Astrocyte of the cerebellum (primary cell): ENCODE measurements at regions not wholly inside any gene's neighbourhood (a gene's known extent, or its start where the extent isn't known, plus 50 kb on each side); places are given as distances from the start of the nearest gene placed in this dataset.
"Not testable (repeated sequence)": the region's sequence is repeated elsewhere in the genome, so short reads cannot be mapped to it uniquely, and the experiment has no call there.

Experiments
- DNase-seq: peaks from one replicate; pipeline ENCODE4 v3.0.0-alpha.2; 2011; ENCODE audit warnings: low read depth
- H3K4me3 ChIP-seq: 2 replicates; pipeline ENCODE4 v1.5.1; 2011; ENCODE audit warnings: mild to moderate bottlenecking, low read depth, low read length, moderate library complexity
- in situ Hi-C: cut with HindIII; loops from 2 replicates; pipeline ENCODE4 v1.10.0; 2017; ENCODE audit warnings: low sequenced_read_pairs
- TF ChIP-seq, protein P1 (sequence below): IDR thresholded peaks from 2 replicates; pipeline ENCODE4 v1.5.1; 2012; ENCODE audit warnings: low read length, low read depth, moderate library complexity, mild to moderate bottlenecking; ENCODE audit errors: missing control alignments

DNA sequence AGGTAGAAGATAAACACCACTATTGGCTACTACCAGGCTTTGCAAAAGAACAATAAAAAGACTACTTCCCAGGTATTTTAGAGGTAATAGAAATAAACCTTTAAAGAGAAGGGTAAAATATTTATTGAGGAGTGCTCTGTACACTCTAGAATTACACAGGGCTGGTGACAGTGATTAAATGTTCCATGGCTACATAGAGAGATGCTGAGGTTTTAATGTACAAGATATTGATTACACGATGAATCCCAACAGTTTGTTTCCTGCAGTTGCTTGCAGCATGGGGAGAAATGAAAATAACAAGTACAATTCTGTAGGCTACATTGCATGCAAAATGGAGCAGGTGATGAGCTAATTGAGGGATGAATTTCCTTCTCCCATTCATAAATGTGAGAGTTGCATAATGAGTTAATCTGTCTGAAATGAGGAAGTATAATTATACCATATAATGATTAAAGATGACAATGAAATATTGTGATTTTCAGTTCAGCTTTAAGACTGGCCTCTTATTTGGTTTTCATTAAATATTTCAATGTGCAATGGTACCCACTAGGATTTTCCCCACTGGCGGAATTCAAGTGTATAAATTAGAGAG lies 266.1 kb downstream of the SOCS6 start:
- no peak for DNase-seq
- TF ChIP-seq, protein P1, sequence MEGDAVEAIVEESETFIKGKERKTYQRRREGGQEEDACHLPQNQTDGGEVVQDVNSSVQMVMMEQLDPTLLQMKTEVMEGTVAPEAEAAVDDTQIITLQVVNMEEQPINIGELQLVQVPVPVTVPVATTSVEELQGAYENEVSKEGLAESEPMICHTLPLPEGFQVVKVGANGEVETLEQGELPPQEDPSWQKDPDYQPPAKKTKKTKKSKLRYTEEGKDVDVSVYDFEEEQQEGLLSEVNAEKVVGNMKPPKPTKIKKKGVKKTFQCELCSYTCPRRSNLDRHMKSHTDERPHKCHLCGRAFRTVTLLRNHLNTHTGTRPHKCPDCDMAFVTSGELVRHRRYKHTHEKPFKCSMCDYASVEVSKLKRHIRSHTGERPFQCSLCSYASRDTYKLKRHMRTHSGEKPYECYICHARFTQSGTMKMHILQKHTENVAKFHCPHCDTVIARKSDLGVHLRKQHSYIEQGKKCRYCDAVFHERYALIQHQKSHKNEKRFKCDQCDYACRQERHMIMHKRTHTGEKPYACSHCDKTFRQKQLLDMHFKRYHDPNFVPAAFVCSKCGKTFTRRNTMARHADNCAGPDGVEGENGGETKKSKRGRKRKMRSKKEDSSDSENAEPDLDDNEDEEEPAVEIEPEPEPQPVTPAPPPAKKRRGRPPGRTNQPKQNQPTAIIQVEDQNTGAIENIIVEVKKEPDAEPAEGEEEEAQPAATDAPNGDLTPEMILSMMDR: no peak
- in situ Hi-C loops: no loop called here
- H3K4me3 ChIP-seq: no peak overlapping the region

DNA sequence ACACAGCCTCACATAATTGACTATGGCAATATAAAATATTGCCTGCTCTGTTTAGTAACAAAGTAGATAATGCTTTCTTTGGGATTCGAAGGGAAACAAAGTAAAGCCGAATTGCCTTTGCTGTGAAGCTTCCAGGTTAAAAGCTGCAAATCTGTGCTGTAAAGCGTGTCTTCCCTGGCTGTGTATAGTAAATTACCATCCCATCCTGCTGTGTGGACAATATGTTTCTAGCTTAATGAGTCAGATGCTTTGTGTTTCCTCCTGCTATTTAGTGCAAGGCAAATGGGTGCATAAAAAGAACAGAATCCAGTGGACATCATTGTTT lies 265.1 kb downstream of the SOCS6 start:
- no peak overlapping the region for H3K4me3 ChIP-seq
- TF ChIP-seq, protein P1: no peak
- in situ Hi-C loops: no loop called here
- no peak for DNase-seq

DNA sequence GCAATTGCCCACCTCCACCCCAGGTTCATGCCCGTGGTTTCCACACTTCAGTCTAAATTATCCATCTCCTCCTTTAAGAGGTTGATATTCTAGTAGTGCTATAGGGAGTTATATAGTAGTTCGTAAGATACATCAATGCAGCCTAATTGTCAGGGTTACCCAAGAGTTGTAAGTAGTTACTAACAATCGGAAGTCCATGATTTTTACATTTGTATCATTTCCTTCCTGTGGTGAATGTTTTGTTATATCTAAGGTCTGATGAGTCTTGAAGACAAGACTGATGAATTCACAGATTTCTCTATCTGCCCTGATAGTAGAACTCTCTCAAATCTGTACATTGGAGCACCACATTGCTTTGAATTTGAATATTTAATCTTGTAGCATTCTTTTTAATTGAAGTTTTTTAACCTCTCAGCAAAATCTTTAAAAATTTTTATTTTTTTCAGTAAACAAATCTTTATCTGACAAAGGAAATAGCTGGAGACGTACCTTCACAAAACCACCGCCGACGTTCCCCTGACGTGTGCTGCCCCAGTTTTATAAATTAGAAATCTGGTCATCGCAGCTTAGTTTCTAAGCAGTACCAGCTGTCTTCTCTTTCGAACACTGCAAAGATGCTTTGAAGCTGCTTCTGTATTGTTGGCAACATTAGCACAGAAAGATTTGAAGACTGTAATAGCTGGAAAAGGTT lies 264.5 kb downstream of the SOCS6 start:
- H3K4me3 ChIP-seq: no peak overlapping the region
- TF ChIP-seq, protein P1: no peak
- in situ Hi-C loops: no loop called here
- DNase-seq: no peak

DNA sequence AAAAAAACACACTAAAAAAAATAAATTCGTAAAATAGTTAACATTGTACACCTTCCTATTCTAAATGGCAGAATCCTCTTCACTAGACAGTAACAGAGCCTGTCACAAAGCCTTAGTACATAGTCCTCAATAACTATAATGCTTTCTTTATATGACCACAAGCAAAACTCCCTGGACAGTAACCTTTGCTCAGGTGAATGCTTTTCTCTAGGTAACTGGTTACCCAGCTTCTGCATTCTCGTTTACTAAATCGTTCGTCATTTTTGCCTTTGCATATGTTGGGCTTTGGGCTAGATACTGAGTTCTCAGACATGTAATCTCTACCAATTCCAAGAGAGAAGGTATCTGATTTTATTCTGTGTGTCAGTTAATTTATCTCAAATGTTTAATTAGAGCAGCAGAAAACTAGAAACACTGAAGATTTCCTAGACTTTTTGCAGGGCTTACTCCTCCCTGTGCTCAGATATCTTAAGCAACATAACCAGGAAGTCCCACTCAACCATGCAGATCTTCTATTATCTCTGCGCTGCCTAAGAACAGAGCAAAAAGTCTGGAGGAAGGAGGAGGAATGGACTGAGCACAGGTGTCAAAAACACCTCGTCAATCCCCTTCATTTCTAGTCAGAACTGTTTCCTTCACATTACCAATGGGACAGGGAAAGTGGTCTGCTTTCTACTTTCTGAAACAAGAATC lies 247.7 kb downstream of the SOCS6 start:
- in situ Hi-C loops: no loop called here
- no peak overlapping the region for H3K4me3 ChIP-seq
- TF ChIP-seq, protein P1: no peak
- DNase-seq: no peak

DNA sequence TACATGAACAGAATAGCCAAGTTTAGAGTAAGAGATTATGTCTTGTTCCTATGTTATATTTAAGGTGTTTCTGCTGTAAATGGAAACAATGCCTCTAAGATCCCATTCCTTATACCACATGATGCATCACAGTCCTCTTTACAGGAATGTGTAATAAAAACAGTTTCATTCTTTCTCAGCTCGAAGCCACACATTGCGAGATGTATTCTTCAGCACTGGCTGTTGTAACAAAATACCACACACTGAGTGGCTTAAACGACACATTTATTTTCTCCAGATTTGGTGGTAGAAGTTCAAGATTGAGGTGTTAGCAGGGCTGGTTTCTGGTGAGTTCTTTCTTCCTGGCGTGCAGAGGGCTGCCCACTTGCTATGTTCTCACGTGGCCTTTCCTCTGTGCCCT lies 246.2 kb downstream of the SOCS6 start:
- in situ Hi-C loops: no loop called here
- TF ChIP-seq, protein P1: no peak
- H3K4me3 ChIP-seq: no peak overlapping the region
- no peak for DNase-seq

DNA sequence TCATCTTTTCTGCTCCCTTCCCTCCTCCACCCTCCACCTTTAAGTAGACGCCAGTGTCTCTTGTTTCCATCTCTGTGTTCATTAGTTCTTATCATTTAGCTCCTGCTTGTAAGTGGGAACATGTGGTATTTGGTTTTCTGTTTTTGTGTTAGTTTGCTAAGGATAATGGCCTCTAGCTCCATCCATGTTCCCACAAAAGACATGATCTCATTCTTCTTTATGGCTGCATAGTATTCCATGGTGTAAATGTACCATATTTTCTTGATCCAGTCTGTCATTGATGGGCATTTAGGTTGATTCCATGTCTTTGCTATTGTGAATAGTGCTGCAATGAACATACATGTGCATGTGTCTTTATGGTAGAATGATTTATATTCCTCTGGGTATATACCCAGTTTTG lies 236.5 kb downstream of the SOCS6 start:
- H3K4me3 ChIP-seq, DNase-seq, in situ Hi-C loops: not testable (repeated sequence)

DNA sequence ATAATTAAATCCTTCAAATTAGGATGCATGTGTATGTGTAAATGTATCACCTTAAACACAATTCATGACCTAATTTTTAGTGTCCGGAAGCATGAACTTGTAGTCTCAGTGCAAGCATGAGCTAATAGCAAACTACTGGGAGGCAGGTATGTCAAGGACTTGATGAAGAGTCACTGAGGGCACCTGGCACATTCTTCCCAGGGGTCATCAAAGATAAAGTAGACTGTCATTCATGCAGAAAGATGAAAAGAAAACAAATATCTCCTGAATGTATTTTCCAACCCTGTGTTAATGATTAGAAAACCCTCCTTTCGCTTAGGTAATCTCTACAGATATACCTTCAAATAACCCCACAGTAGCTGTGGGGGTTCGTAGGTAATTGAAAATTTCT lies 234.9 kb downstream of the SOCS6 start:
- in situ Hi-C loops: no loop called here
- TF ChIP-seq, protein P1: no peak
- H3K4me3 ChIP-seq: no peak overlapping the region
- no peak for DNase-seq
